Activated CD8-positive, alpha-beta T cell treated with anti-CD3 and anti-CD28 coated beads for 36 hours (primary cell): ENCODE measurements at regions not wholly inside any gene's neighbourhood (a gene's known extent, or its start where the extent isn't known, plus 50 kb on each side); places are given as distances from the start of the nearest gene placed in this dataset.

Experiments used
- ATAC-seq: fragments of 200-7000 bp; cut with Tn5 transposase; one replicate; pipeline ENCODE4 v1.10.0; 2021; ENCODE audit warnings: mild to moderate bottlenecking, moderate library complexity
- CTCF ChIA-PET: fragments of 350-600 bp; sonication (Branson Sonifier 250); formaldehyde crosslinking; loops from one replicate; lab custom pipeline; 2021; ENCODE audit warnings: antibody characterized with exemption; lab: Charles Lee
- POLR2A ChIA-PET: fragments of 350-600 bp; sonication (Branson Sonifier 250); formaldehyde crosslinking; loops from one replicate; lab custom pipeline; 2021; ENCODE audit warnings: antibody characterized with exemption; lab: Charles Lee
- DNase-seq: peaks from one replicate; pipeline ENCODE4 v3.0.0-alpha.2; 2020
- H3K27ac Mint-ChIP-seq: one replicate; pipeline ENCODE4 v1.8.0; 2021; ENCODE audit warnings: mild to moderate bottlenecking, mixed read lengths
- H3K27me3 Mint-ChIP-seq: one replicate; pipeline ENCODE4 v1.8.0; 2021; ENCODE audit warnings: mixed read lengths
- H3K36me3 Mint-ChIP-seq: one replicate; pipeline ENCODE4 v1.8.0; 2021; ENCODE audit warnings: low read depth, mixed read lengths
- H3K4me1 Mint-ChIP-seq: one replicate; pipeline ENCODE4 v1.8.0; 2021; ENCODE audit warnings: low read depth, mixed read lengths
- H3K4me3 Mint-ChIP-seq: one replicate; pipeline ENCODE4 v1.8.0; 2021; ENCODE audit warnings: mild to moderate bottlenecking, moderate library complexity, mixed read lengths
- H3K9me3 Mint-ChIP-seq: one replicate; pipeline ENCODE4 v1.8.0; 2021; ENCODE audit warnings: mixed read lengths
- intact Hi-C: fragments of 100-400 bp; cut with micrococcal nuclease; formaldehyde crosslinking; loops from one replicate; pipeline ENCODE4 v1.10.0; 2022
- TF ChIP-seq, protein P1 (sequence below): fragments of 200-600 bp; IDR thresholded peaks from one replicate; pipeline ENCODE4 v1.8.0; 2022; ENCODE audit warnings: antibody characterized with exemption, mild to moderate bottlenecking

DNA sequence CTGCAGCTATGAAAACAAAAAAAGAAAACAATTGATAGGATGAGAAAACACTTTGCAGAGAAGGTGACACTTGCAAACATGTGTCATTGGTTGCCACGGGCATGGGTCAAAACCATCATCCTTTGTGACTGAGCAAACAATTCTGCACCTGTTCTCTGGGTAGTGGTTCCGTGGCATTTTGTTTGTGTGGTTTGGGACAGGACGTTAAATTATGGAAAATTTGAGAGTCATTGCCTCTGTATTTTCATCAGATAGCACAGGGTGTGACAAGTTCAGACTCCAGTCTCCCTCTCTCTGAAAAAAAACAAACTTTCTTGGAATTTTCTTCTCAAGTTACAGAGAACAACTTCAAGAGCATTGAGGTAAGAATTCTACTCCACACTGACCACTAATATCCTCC is 113.4 kb upstream of the HMHB1 start:
- CTCF ChIA-PET: no interaction called here
- no peaks in the 10 kb centered on the region for H3K9me3 Mint-ChIP-seq
- no peak overlapping the region for H3K4me3 Mint-ChIP-seq
- POLR2A ChIA-PET: no interaction called here
- TF ChIP-seq, protein P1, sequence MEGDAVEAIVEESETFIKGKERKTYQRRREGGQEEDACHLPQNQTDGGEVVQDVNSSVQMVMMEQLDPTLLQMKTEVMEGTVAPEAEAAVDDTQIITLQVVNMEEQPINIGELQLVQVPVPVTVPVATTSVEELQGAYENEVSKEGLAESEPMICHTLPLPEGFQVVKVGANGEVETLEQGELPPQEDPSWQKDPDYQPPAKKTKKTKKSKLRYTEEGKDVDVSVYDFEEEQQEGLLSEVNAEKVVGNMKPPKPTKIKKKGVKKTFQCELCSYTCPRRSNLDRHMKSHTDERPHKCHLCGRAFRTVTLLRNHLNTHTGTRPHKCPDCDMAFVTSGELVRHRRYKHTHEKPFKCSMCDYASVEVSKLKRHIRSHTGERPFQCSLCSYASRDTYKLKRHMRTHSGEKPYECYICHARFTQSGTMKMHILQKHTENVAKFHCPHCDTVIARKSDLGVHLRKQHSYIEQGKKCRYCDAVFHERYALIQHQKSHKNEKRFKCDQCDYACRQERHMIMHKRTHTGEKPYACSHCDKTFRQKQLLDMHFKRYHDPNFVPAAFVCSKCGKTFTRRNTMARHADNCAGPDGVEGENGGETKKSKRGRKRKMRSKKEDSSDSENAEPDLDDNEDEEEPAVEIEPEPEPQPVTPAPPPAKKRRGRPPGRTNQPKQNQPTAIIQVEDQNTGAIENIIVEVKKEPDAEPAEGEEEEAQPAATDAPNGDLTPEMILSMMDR: no peak
- no peaks in the 10 kb centered on the region for H3K36me3 Mint-ChIP-seq
- H3K27me3 Mint-ChIP-seq: no peaks in the 10 kb centered on the region
- DNase-seq: peak; percentile 51
- ATAC-seq: peak; percentile 42
- H3K27ac Mint-ChIP-seq: peak overlapping the region; percentile 67
- intact Hi-C loops: loop anchor here (10.0 kb wide), 3 partner anchors 94 to 694 kb away; no protein-coding TSS in a partner anchor
- H3K4me1 Mint-ChIP-seq: peaks cover 41% of the 10 kb centered on the region

DNA sequence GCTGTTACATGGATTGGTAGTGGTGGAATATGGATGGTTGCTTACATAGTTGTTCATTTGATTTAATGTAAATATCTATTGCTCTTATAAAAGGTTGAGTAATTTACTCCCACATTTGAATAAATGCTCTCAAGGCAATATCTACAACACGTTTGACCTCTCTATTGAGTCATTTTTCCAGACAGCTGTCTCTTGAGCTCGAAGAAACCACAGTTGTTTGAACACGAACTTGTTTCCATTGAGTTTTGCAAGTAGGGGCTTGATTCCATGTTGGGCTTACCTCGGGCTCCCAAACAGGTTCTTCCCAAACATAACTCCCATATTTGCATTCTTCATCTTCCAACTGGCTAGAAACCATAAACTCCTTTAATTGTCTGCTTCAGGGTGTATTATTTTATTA is 115.0 kb upstream of the HMHB1 start:
- Mint-ChIP-seq H3K36me3 (no peaks in the 10 kb centered on the region), H3K9me3 (no peaks in the 10 kb centered on the region), H3K27me3 (no peaks in the 10 kb centered on the region), H3K4me1 (peaks cover 47% of the 10 kb centered on the region), H3K27ac (no peak overlapping the region), H3K4me3 (no peak overlapping the region)
- intact Hi-C loops: loop anchor here (10.0 kb wide), 3 partner anchors 92 to 692 kb away; no protein-coding TSS in a partner anchor
- ChIA-PET CTCF (no interaction called here), POLR2A (no interaction called here)
- no peak for ATAC-seq
- TF ChIP-seq, protein P1: no peak
- DNase-seq: no peak

DNA sequence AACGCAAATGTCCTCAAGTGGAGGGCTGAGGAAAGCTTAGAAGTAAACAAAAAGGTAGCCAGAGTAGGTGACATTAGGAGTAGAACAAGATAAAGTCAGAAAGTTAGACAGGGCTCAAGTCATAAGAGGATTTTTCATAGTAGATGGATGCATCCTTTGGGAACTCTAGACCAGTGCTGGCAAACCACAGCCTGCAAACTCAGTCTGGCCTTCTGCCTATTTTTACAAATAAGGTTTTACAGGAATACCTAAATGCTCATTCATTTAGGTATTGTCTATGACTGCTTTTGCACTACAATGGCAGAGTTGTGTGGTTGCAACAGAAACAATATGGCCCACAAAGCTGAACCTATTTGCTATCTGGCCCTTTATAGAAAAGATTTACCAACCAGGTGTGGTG is 116.0 kb upstream of the HMHB1 start:
- Mint-ChIP-seq H3K27me3 (no peaks in the 10 kb centered on the region), H3K4me3 (no peak overlapping the region), H3K27ac (no peak overlapping the region), H3K4me1 (peaks cover 47% of the 10 kb centered on the region), H3K36me3 (no peaks in the 10 kb centered on the region), H3K9me3 (no peaks in the 10 kb centered on the region)
- ChIA-PET POLR2A (no interaction called here), CTCF (no interaction called here)
- intact Hi-C loops: loop anchor here (10.0 kb wide), 3 partner anchors 91 to 691 kb away; no protein-coding TSS in a partner anchor
- DNase-seq: no peak
- ATAC-seq: no peak
- TF ChIP-seq, protein P1: no peak

DNA sequence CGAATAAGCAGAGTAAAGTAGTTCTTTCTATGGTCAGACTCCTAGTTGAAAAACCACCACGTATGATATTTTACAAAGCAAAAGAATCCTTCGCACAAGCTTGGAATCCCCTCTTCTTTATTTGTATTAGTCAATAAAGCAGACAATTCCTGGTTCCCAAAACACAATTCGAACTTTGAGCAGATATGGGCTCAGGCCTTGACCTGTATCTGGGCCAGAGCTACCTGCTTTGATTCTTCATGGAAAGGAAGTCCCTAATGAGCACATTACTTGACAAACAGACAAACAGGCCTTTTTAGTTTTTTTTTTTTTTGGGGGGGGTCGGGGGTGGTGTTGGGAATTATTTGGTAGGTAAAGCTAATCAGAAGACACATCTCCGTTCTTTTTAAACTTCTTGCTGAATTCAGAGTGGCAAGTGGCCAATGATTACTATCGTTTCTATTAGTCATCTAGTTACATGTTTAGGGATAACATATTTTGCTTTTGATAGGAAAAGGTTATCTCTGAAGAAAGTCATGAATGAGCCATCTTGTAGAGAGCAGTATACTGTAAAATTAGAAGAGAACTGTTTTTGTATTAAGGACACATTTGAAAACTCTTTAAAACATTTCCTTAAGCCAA is 116.6 kb upstream of the HMHB1 start:
- H3K27me3 Mint-ChIP-seq: peaks cover 3% of the 10 kb centered on the region
- H3K9me3 Mint-ChIP-seq: peaks cover 3% of the 10 kb centered on the region
- intact Hi-C loops: loop anchor here (10.0 kb wide), 3 partner anchors 91 to 691 kb away; no protein-coding TSS in a partner anchor
- ATAC-seq (no peak), DNase-seq (no peak)
- ChIA-PET CTCF (interaction anchor here (1.3 kb wide), 1 partner anchor 46 kb away, joined by 3 read pairs; no protein-coding TSS in a partner anchor), POLR2A (interaction anchor here (0.6 kb wide), 1 partner anchor 482 kb away, joined by 3 read pairs; no protein-coding TSS in a partner anchor)
- H3K36me3 Mint-ChIP-seq: no peaks in the 10 kb centered on the region
- H3K4me3 Mint-ChIP-seq: no peak overlapping the region
- no peak overlapping the region for H3K27ac Mint-ChIP-seq
- H3K4me1 Mint-ChIP-seq: peaks cover 50% of the 10 kb centered on the region
- TF ChIP-seq, protein P1: no peak

DNA sequence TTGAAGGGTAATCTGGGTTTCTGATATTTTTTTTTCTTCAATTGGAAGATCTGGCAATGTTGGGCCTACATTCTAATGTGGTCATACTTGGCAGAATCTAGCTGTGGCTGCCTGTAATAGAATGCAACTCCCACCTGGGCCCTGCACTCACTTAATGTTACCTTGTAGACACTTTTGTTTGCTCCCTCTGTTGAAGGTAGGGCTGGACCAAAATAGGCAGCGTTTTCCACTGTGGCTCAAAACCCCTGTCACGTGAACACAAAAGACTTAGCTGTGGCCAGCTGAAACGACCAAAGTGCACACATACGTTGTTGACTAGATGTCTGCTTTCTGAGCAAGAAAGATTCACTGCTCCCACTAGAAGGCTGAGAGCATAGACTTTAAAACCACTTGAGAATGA is 117.6 kb upstream of the HMHB1 start:
- intact Hi-C loops: loop anchor here (10.0 kb wide), 3 partner anchors 90 to 690 kb away; no protein-coding TSS in a partner anchor

More for the DNA sequence above, 117.6 kb upstream of the HMHB1 start:
- Mint-ChIP-seq H3K4me3 (no peak overlapping the region), H3K4me1 (peaks cover 48% of the 10 kb centered on the region), H3K27me3 (peaks cover 4% of the 10 kb centered on the region), H3K27ac (peak overlapping the region; percentile 40), H3K36me3 (peaks cover 5% of the 10 kb centered on the region), H3K9me3 (peaks cover 11% of the 10 kb centered on the region)
- TF ChIP-seq, protein P1: no peak
- ChIA-PET POLR2A (interaction anchor here (1.1 kb wide), 1 partner anchor 12 kb away, joined by 3 read pairs; no protein-coding TSS in a partner anchor), CTCF (interaction anchor here (1.3 to 1.4 kb wide), 2 partner anchors 11 to 45 kb away, joined by 3 to 4 read pairs; no protein-coding TSS in a partner anchor)
- DNase-seq (peak; percentile 12), ATAC-seq (no peak)
